K562 (cell line): ENCODE measurements at regions not wholly inside any gene's neighbourhood (a gene's known extent, or its start where the extent isn't known, plus 50 kb on each side); places are given as distances from the start of the nearest gene placed in this dataset.

ENCODE experiments used
- ATAC-seq: fragments of 200-7000 bp; cut with Tn5 transposase; 3 replicates; pipeline ENCODE4 v1.9.1; 2020; ENCODE audit warnings: moderate library complexity
- BruUV-seq: library from RNA; stranded (reverse); fragments of 400-500 nt; replicated peaks from 2 replicates; lab custom pipeline; 2021; lab: Mats Ljungman, UMichigan
- CTCF ChIA-PET: fragments of 300-600 bp; formaldehyde crosslinking; extraction: SDS; loops from one replicate; lab custom pipeline; 2021; ENCODE audit warnings: low intra/inter-chr PET ratio; lab: Yijun Ruan, JAX
- POLR2A ChIA-PET: fragments of 300-600, 350-650 bp; sonication (Branson Sonifier 250); formaldehyde crosslinking; extraction: SDS; loops from one replicate; lab custom pipeline; 2021; ENCODE audit warnings: antibody characterized with exemption, inconsistent platforms; lab: Yijun Ruan, JAX
- DNase-seq, 4 experiments: peaks; one replicate each; pipeline versions ENCODE4 v3.0.0 to v3.0.0-alpha.2; 2011 to 2018; ENCODE audit warnings: low spot score in 3 of 4, mixed read lengths in 3 of 4; ENCODE audit errors: extremely low read depth in 1 of 4
- FAIRE-seq: peaks from 2 replicates; lab custom pipeline; 2011; peaks lifted over from hg19 to GRCh38; lab: Jason Lieb, UNC
- H2AFZ ChIP-seq: 2 replicates; pipeline ENCODE4 v1.6.0; 2011; ENCODE audit warnings: low read depth, low read length, control low read depth, inconsistent platforms
- H3K27ac ChIP-seq: fragments of 200-600 bp; 3 replicates; pipeline ENCODE4 v1.8.0; 2011; ENCODE audit warnings: low read depth, mild to moderate bottlenecking, control low read depth, inconsistent platforms, low read length, moderate library complexity, mixed read lengths; ENCODE audit errors: extremely low read depth
- H3K27me3 ChIP-seq, 2 experiments: fragments of 300-600 bp in 1 of 2; 2 replicates in 1 of 2; 3 replicates in 1 of 2; pipeline versions ENCODE4 v1.6.0 to v1.8.0; 2011; ENCODE audit warnings: inconsistent platforms in 2 of 2, low read length in 2 of 2, mild to moderate bottlenecking in 1 of 2, mixed read lengths in 1 of 2, moderate library complexity in 1 of 2; ENCODE audit not compliant: control insufficient read depth in 2 of 2, insufficient read depth in 2 of 2
- H3K36me3 ChIP-seq: fragments of 300-600 bp; 3 replicates; pipeline ENCODE4 v1.8.0; 2011; ENCODE audit warnings: mild to moderate bottlenecking, low read length, inconsistent platforms; ENCODE audit not compliant: control insufficient read depth, insufficient read depth
- H3K4me1 ChIP-seq, 2 experiments: fragments of 200-600 bp in 1 of 2; replicated peaks in 1 of 2; 2 replicates in 1 of 2; 3 replicates in 1 of 2; pipeline versions ENCODE4 v1.5.1 to v1.8.0; 2011; ENCODE audit warnings: inconsistent platforms in 2 of 2, low read length in 2 of 2, mild to moderate bottlenecking in 1 of 2, mixed read lengths in 1 of 2, moderate library complexity in 1 of 2; ENCODE audit not compliant: control insufficient read depth in 2 of 2, insufficient read depth in 2 of 2
- H3K4me2 ChIP-seq: 2 replicates; pipeline ENCODE4 v1.6.1; 2011; ENCODE audit warnings: low read length, control low read depth, inconsistent platforms, mixed read lengths; ENCODE audit not compliant: insufficient read depth
- H3K4me3 ChIP-seq: fragments of 200-600 bp; sonication (generic), shearing (Covaris generic); 2 replicates; pipeline ENCODE4 v1.5.1; 2016; ENCODE audit warnings: control low read depth, inconsistent platforms
- H3K79me2 ChIP-seq: fragments of 200-600 bp; 3 replicates; pipeline ENCODE4 v1.8.0; 2011; ENCODE audit warnings: low read length, inconsistent platforms; ENCODE audit not compliant: control insufficient read depth, insufficient read depth
- H3K9ac ChIP-seq, 2 experiments: 2 replicates each; pipeline versions ENCODE4 v1.6.0 to v1.6.1; 2011; ENCODE audit warnings: low read depth in 2 of 2, low read length in 2 of 2, control low read depth in 1 of 2, inconsistent platforms in 1 of 2, mild to moderate bottlenecking in 1 of 2, mixed read lengths in 1 of 2; ENCODE audit not compliant: insufficient read depth in 1 of 2
- H3K9me1 ChIP-seq: one replicate; pipeline ENCODE4 v1.6.0; 2011; ENCODE audit warnings: inconsistent platforms, mild to moderate bottlenecking, low read length, moderate library complexity; ENCODE audit not compliant: control insufficient read depth, insufficient read depth
- H3K9me3 ChIP-seq: replicated peaks from 2 replicates; pipeline ENCODE4 v1.5.1; 2011; ENCODE audit warnings: low read depth, low read length, inconsistent platforms; ENCODE audit not compliant: control insufficient read depth, insufficient read depth
- H4K20me1 ChIP-seq: replicated peaks from 2 replicates; pipeline ENCODE4 v1.6.1; 2011; ENCODE audit warnings: low read length, inconsistent platforms, mixed read lengths; ENCODE audit not compliant: control insufficient read depth, insufficient read depth
- DEAF1 ChIP-seq: fragments of 450-650 bp; formaldehyde crosslinking; IDR thresholded peaks from 2 replicates; pipeline ENCODE4 v1.4.0; 2020; ENCODE audit warnings: mild to moderate bottlenecking, moderate library complexity
- ELF1 ChIP-seq: fragments of 200-800 bp; sonication (Bioruptor generic); IDR thresholded peaks from 2 replicates; pipeline ENCODE4 v1.6.1; 2016; ENCODE audit warnings: missing genetic modification characterization, missing compliant biosample characterization
- ELK1 ChIP-seq: sonication (generic); formaldehyde crosslinking; IDR thresholded peaks from 2 replicates; pipeline ENCODE4 v1.8.1; 2022; ENCODE audit warnings: missing genetic modification reagents
- FOXA3 ChIP-seq, 2 experiments: fragments of 450-650 bp in 1 of 2; sonication (generic) in 1 of 2; formaldehyde crosslinking; IDR thresholded peaks in 1 of 2; conservative IDR thresholded peaks in 1 of 2; 2 replicates each; pipeline versions ENCODE4 v1.4.0 to v1.8.0; 2020 to 2022; ENCODE audit warnings: mild to moderate bottlenecking in 2 of 2, missing genetic modification reagents in 1 of 2
- FOXP1 ChIP-seq: sonication (generic); formaldehyde crosslinking; IDR thresholded peaks from 2 replicates; pipeline ENCODE4 v1.8.0; 2022; ENCODE audit warnings: mild to moderate bottlenecking, missing genetic modification reagents
- HDAC2 ChIP-seq: fragments of 450-650 bp; IDR thresholded peaks from 2 replicates; pipeline ENCODE4 v1.6.1; 2016; ENCODE audit warnings: mild to moderate bottlenecking
- HNRNPLL ChIP-seq: fragments of 200-400 bp; formaldehyde crosslinking; IDR thresholded peaks from 2 replicates; pipeline ENCODE4 v1.6.1; 2017; ENCODE audit warnings: low read length, low read depth, mild to moderate bottlenecking; ENCODE audit not compliant: poor library complexity, severe bottlenecking
- NBN ChIP-seq: fragments of 450-650 bp; IDR thresholded peaks from 2 replicates; pipeline ENCODE4 v1.6.1; 2016; ENCODE audit warnings: low read depth, mild to moderate bottlenecking
- NFRKB ChIP-seq: fragments of 450-650 bp; IDR thresholded peaks from 2 replicates; pipeline ENCODE4 v1.6.1; 2016; ENCODE audit warnings: low read depth
- PHF21A ChIP-seq: fragments of 450-650 bp; IDR thresholded peaks from 2 replicates; pipeline ENCODE4 v1.6.1; 2017; ENCODE audit warnings: low read depth, borderline replicate concordance
- ZNF695 ChIP-seq: fragments of 450-650 bp; formaldehyde crosslinking; IDR thresholded peaks from 2 replicates; pipeline ENCODE4 v1.4.0; 2020; ENCODE audit warnings: mild to moderate bottlenecking, moderate library complexity
- WGBS: fragments of 100-300 bp; shearing (Covaris generic); methylation state at CpG from one replicate; pipeline ENCODE4 v1.1.6; 2016; ENCODE audit warnings: low coverage, mixed read lengths; ENCODE audit not compliant: insufficient coverage; ENCODE audit errors: missing lambda C conversion rate; 5-methylcytosine and 5-hydroxymethylcytosine counted together
- in situ Hi-C: fragments of 300-500 bp; cut with MboI; formaldehyde crosslinking; loops from 4 replicates; pipeline ENCODE4 v1.15.0; 2018; ENCODE audit warnings: inconsistent platforms, mixed read lengths
- intact Hi-C: fragments of 100-400 bp; cut with micrococcal nuclease; formaldehyde crosslinking; loops from 2 replicates; pipeline ENCODE4 v1.14.2; 2022

GRCh38 chr15:89410039-89410435, 75.4 kb upstream of the POLG start:
- no peak overlapping the region for H3K27ac ChIP-seq
- no peak overlapping the region for H2AFZ ChIP-seq
- no peak overlapping the region for H3K4me3 ChIP-seq
- ChIA-PET CTCF (no interaction called here), POLR2A (no interaction called here)
- 22% methylated on average over 18 of the region's 19 CpGs for WGBS
- in situ Hi-C loops: no loop called here
- H4K20me1 ChIP-seq: peaks cover 7% of the 10 kb centered on the region; the same call in 1 of the 2 replicates
- intact Hi-C loops: no loop called here
- H3K36me3 ChIP-seq: no peaks in the 10 kb centered on the region
- H3K4me2 ChIP-seq: no peak overlapping the region
- H3K9me3 ChIP-seq: no peaks in the 10 kb centered on the region
- TF ChIP-seq NBN (no peak), ELK1 (no peak), HDAC2 (no peak), PHF21A (no peak), NFRKB (no peak), DEAF1 (CRISPR knock-in tag) (no peak), HNRNPLL (no peak), FOXP1 (CRISPR knock-in tag) (no peak), ZNF695 (no peak), ELF1 (tag) (no peak), FOXA3 (CRISPR knock-in tag; conservative IDR thresholded peaks at IDR 0.05 in 1 of 2, IDR thresholded peaks at IDR 0.05 in 1 of 2) (no peak)
- no peaks in the 10 kb centered on the region for H3K9me1 ChIP-seq
- DNase-seq (no peak), ATAC-seq (no peak), FAIRE-seq (no peak)
- H3K79me2 ChIP-seq: no peaks in the 10 kb centered on the region
- H3K9ac ChIP-seq: no peak overlapping the region
- H3K27me3 ChIP-seq: peaks cover 51 to 84% of the 10 kb centered on the region in 2 experiments
- peaks cover 0 to 34% of the 10 kb centered on the region in 2 experiments; a peak in 2 of 5 replicates for H3K4me1 ChIP-seq
- BruUV-seq: no TSS peak
